ENCODE measurements at regions not wholly inside any gene's neighbourhood (a gene's known extent, or its start where the extent isn't known, plus 50 kb on each side); places are given as distances from the start of the nearest gene placed in this dataset.
"Not testable (repeated sequence)": the region's sequence is repeated elsewhere in the genome, so short reads cannot be mapped to it uniquely, and the experiment has no call there.

- no peak for DNase-seq (ENCODE audit: low read depth, low spot score)
These were observed 566.8 kb downstream of the SH2D4B start for GRCh38 chr10:81104494-81104893.

GRCh38 chr10:81108516-81109199 lies 571.0 kb downstream of the SH2D4B start:
- DNase-seq (ENCODE audit: low read depth, low spot score) = no peak

- no peak for DNase-seq (ENCODE audit: low read depth, low spot score)
These were observed 571.6 kb downstream of the SH2D4B start for GRCh38 chr10:81109200-81109752.

GRCh38 chr10:81116201-81116600 lies 578.5 kb downstream of the SH2D4B start:
- no peak for DNase-seq (ENCODE audit: low read depth, low spot score)

GRCh38 chr10:81116990-81117389 lies 579.3 kb downstream of the SH2D4B start:
- DNase-seq (ENCODE audit: low read depth, low spot score) = no peak

GRCh38 chr10:81127931-81128330 lies 590.2 kb downstream of the SH2D4B start:
- no peak for DNase-seq (ENCODE audit: low read depth, low spot score)

GRCh38 chr10:81130014-81130413 lies 592.3 kb downstream of the SH2D4B start:
- DNase-seq (ENCODE audit: low read depth, low spot score) = no peak

- DNase-seq (ENCODE audit: low read depth, low spot score) = no peak
These were observed 598.1 kb downstream of the SH2D4B start for GRCh38 chr10:81135851-81136250.

- no peak for DNase-seq (ENCODE audit: low read depth, low spot score)
These were observed 598.6 kb downstream of the SH2D4B start for GRCh38 chr10:81136261-81136660.

- no peak for DNase-seq (ENCODE audit: low read depth, low spot score)
These were observed 608.3 kb downstream of the SH2D4B start for GRCh38 chr10:81145975-81146374.

- no peak for DNase-seq (ENCODE audit: low read depth, low spot score)
These were observed 608.7 kb downstream of the SH2D4B start for GRCh38 chr10:81146436-81146835.

- no peak for DNase-seq (ENCODE audit: low read depth, low spot score)
These were observed 615.0 kb downstream of the SH2D4B start for GRCh38 chr10:81152656-81153055.

- DNase-seq (ENCODE audit: low read depth, low spot score) = no peak
These were observed 620.0 kb downstream of the SH2D4B start for GRCh38 chr10:81157681-81158080.

GRCh38 chr10:81177651-81178244 lies 640.0 kb downstream of the SH2D4B start:
- DNase-seq (ENCODE audit: low read depth, low spot score) = no peak

- DNase-seq (ENCODE audit: low read depth, low spot score) = peak; percentile 2
These were observed 641.6 kb downstream of the SH2D4B start for GRCh38 chr10:81179324-81179723.

- DNase-seq (ENCODE audit: low read depth, low spot score) = peak; percentile 5
These were observed 642.2 kb downstream of the SH2D4B start for GRCh38 chr10:81179805-81180452.

GRCh38 chr10:81182296-81182695 lies 644.6 kb downstream of the SH2D4B start:
- DNase-seq (ENCODE audit: low read depth, low spot score) = no peak

GRCh38 chr10:81192221-81192788 lies 654.6 kb downstream of the SH2D4B start:
- no peak for DNase-seq (ENCODE audit: low read depth, low spot score)

- no peak for DNase-seq (ENCODE audit: low read depth, low spot score)
These were observed 663.1 kb downstream of the SH2D4B start for GRCh38 chr10:81200801-81201200.

- not testable (repeated sequence) for DNase-seq (ENCODE audit: low read depth, low spot score)
These were observed 667.6 kb upstream of the NRG3 start for GRCh38 chr10:81207359-81207758.

GRCh38 chr10:81213370-81213769 lies 661.6 kb upstream of the NRG3 start:
- DNase-seq (ENCODE audit: low read depth, low spot score) = no peak

- no peak for DNase-seq (ENCODE audit: low read depth, low spot score)
These were observed 659.5 kb upstream of the NRG3 start for GRCh38 chr10:81215498-81215897.

Data from iPS DF 19.7 (cell line).